ENCODE measurements at regions not wholly inside any gene's neighbourhood (a gene's known extent, or its start where the extent isn't known, plus 50 kb on each side); places are given as distances from the start of the nearest gene placed in this dataset.
"Not testable (repeated sequence)": the region's sequence is repeated elsewhere in the genome, so short reads cannot be mapped to it uniquely, and the experiment has no call there.

- ChIA-PET CTCF (no interaction called here), POLR2A (ENCODE audit: low non-redundant PET) (no interaction called here)
- DNase-seq (ENCODE audit: low spot score), result no peak
- no peak for TF ChIP-seq CTCF (conservative IDR thresholded peaks at IDR 0.05; ENCODE audit: low read depth)
- no peak overlapping the region for H3K27ac ChIP-seq
Observed at GRCh38 chrX:45619290-45619689, 418.6 kb upstream of the DIPK2B start.

GRCh38 chrX:45615591-45615990 is 414.9 kb upstream of the DIPK2B start:
- POLR2A ChIA-PET (ENCODE audit: low non-redundant PET), result not testable (repeated sequence)

GRCh38 chrX:45614853-45615252 is 414.2 kb upstream of the DIPK2B start:
- DNase-seq (ENCODE audit: low spot score), result no peak
- H3K27ac ChIP-seq, result no peak overlapping the region
- no peak for TF ChIP-seq CTCF (conservative IDR thresholded peaks at IDR 0.05; ENCODE audit: low read depth)
- CTCF ChIA-PET, result no interaction called here
- POLR2A ChIA-PET (ENCODE audit: low non-redundant PET), result no interaction called here

More at GRCh38 chrX:45615591-45615990, 414.9 kb upstream of the DIPK2B start:
- CTCF ChIA-PET; H3K27ac ChIP-seq; DNase-seq (ENCODE audit: low spot score): not testable (repeated sequence)

- no peak for DNase-seq (ENCODE audit: low spot score)
- H3K27ac ChIP-seq, result no peak overlapping the region
- CTCF ChIA-PET, result no interaction called here
- POLR2A ChIA-PET (ENCODE audit: low non-redundant PET), result no interaction called here
- TF ChIP-seq CTCF (conservative IDR thresholded peaks at IDR 0.05; ENCODE audit: low read depth), result no peak
Observed at GRCh38 chrX:45602151-45602550, 401.5 kb upstream of the DIPK2B start.

GRCh38 chrX:45601052-45601451 is 400.4 kb upstream of the DIPK2B start:
- no peak for DNase-seq (ENCODE audit: low spot score)
- ChIA-PET CTCF (no interaction called here), POLR2A (ENCODE audit: low non-redundant PET) (no interaction called here)
- no peak for TF ChIP-seq CTCF (conservative IDR thresholded peaks at IDR 0.05; ENCODE audit: low read depth)
- H3K27ac ChIP-seq, result no peak overlapping the region

GRCh38 chrX:45598861-45599260 is 398.2 kb upstream of the DIPK2B start:
- no peak for TF ChIP-seq CTCF (conservative IDR thresholded peaks at IDR 0.05; ENCODE audit: low read depth)
- CTCF ChIA-PET, result no interaction called here
- H3K27ac ChIP-seq, result no peak overlapping the region

GRCh38 chrX:45596188-45596808 is 395.6 kb upstream of the DIPK2B start:
- TF ChIP-seq CTCF (conservative IDR thresholded peaks at IDR 0.05; ENCODE audit: low read depth), result no peak
- no peak overlapping the region for H3K27ac ChIP-seq
- no peak for DNase-seq (ENCODE audit: low spot score)
- ChIA-PET CTCF (no interaction called here), POLR2A (ENCODE audit: low non-redundant PET) (no interaction called here)

More at GRCh38 chrX:45598861-45599260, 398.2 kb upstream of the DIPK2B start:
- DNase-seq (ENCODE audit: low spot score), result no peak
- POLR2A ChIA-PET (ENCODE audit: low non-redundant PET), result no interaction called here

All from RWPE1 (cell line).